ENCODE measurements at regions not wholly inside any gene's neighbourhood (a gene's known extent, or its start where the extent isn't known, plus 50 kb on each side); places are given as distances from the start of the nearest gene placed in this dataset.

DNA sequence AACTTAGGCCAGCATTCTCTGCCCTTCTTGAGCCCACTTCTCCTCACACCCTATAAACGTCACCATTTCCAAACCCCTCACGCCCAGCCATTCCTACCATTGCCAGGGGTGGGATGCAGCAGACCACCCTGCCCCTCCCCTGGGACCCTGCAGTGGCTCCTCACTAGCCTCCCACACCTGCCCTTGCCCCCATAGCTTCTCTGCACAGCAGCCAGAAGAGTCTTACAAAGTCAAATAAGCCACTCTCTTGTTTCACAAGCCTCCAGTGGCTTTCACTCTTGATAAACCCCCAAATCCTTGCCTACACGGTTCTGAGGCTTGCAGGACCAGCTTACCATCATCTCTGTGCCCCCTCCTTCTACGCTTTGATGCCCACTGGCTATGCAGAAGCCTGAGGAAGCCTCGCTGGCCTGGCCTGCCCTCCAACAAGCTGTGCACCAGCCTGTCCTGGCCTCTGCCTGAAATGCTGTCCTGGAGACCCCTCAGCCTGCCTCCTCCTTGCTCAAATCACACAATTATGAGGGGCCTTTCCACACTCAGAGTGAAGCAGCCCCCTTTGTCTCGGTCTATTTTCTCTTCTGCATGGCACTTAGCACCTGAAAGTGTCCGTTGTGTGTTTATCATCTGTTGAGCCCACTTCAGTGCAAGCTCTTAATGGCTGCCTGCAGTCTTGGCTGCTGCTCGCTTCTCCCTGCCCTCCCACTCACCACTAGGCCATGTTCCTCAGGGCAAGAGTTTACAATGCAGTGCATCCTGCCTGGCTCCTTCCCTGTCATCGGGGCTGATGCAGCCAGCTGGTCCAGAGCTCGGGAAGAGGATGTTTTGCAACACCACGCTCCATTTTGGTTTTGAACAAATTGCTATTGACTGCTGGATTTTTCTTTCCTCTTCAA lies 82.6 kb upstream of the RGPD5 start:
- WGBS, 2 donors (ENCODE audit: extremely low coverage in 2 of 2, insufficient read length in 2 of 2, insufficient replicate concordance in 1 of 2), result 100% methylated on average over 2 of the region's 11 CpGs; no CpG with 5 or more reads in 1 of the 2 donors
- no peaks in the 10 kb centered on the region for H3K79me1 ChIP-seq (ENCODE audit: low read depth, low read length)

GRCh38 chr2:109712123-109712449 lies 82.0 kb upstream of the RGPD5 start:
- H3K4me1 ChIP-seq (ENCODE audit: control insufficient read depth in 2 of 2, insufficient read depth in 1 of 2, low read depth in 1 of 2, low read length in 2 of 2), result peaks cover 0 to 5% of the 10 kb centered on the region in 2 donors
- no CpG with 5 or more reads among the region's 2 CpGs for WGBS, 2 donors (ENCODE audit: extremely low coverage in 2 of 2, insufficient read length in 2 of 2, insufficient replicate concordance in 1 of 2)
- H3K9ac ChIP-seq (ENCODE audit: low read depth, low read length, poor library complexity), result no peak overlapping the region
- no peaks in the 10 kb centered on the region for H3K27me3 ChIP-seq (ENCODE audit: control insufficient read depth in 3 of 3, insufficient read depth in 3 of 3, low read depth in 1 of 3, low read length in 3 of 3)
- H3K14ac ChIP-seq (ENCODE audit: low read length), result no peak overlapping the region
- H3K4me3 ChIP-seq (ENCODE audit: low read length in 2 of 2), result no peak overlapping the region
- H3K23ac ChIP-seq (ENCODE audit: low read depth, low read length, poor library complexity), result no peak overlapping the region
- no peak overlapping the region for H3K27ac ChIP-seq (replicated peaks; ENCODE audit: low read length)
- H2BK12ac ChIP-seq (ENCODE audit: low read length), result no peak overlapping the region
- H3K79me1 ChIP-seq (ENCODE audit: low read depth, low read length), result no peaks in the 10 kb centered on the region
- H2AFZ ChIP-seq (ENCODE audit: low read length), result peak overlapping the region; percentile 83
- no peak for DNase-seq (ENCODE audit: low spot score)
- H4K8ac ChIP-seq (ENCODE audit: low read depth, low read length), result no peak overlapping the region
- peak overlapping the region; percentile 13 for H3K18ac ChIP-seq (ENCODE audit: low read length)
- H2AK5ac ChIP-seq (ENCODE audit: low read depth, low read length), result no peak overlapping the region
- H2BK5ac ChIP-seq (ENCODE audit: low read length), result no peak overlapping the region
- no peak overlapping the region for H4K91ac ChIP-seq (ENCODE audit: low read depth, low read length, poor library complexity)
- no peaks in the 10 kb centered on the region for H3K9me3 ChIP-seq (replicated peaks in 1 of 2; ENCODE audit: control insufficient read depth in 2 of 2, insufficient read depth in 1 of 2, low read depth in 1 of 2, low read length in 2 of 2)
- H2BK120ac ChIP-seq (ENCODE audit: low read depth, low read length), result no peak overlapping the region
- no peaks in the 10 kb centered on the region for H3K36me3 ChIP-seq (replicated peaks in 1 of 2; ENCODE audit: control insufficient read depth in 2 of 2, insufficient read depth in 2 of 2, low read length in 2 of 2)
- no peak overlapping the region for H3K4ac ChIP-seq (ENCODE audit: low read length)
- H2BK15ac ChIP-seq (ENCODE audit: low read length), result no peak overlapping the region
- no peak overlapping the region for H3K4me2 ChIP-seq (ENCODE audit: insufficient read depth, low read length, poor library complexity, severe bottlenecking)

More for the DNA sequence above, 82.6 kb upstream of the RGPD5 start:
- H3K23ac ChIP-seq (ENCODE audit: low read depth, low read length, poor library complexity), result peak overlapping the region; percentile 26
- H4K8ac ChIP-seq (ENCODE audit: low read depth, low read length), result no peak overlapping the region
- H2BK5ac ChIP-seq (ENCODE audit: low read length), result no peak overlapping the region
- H2BK15ac ChIP-seq (ENCODE audit: low read length), result no peak overlapping the region
- H3K4me1 ChIP-seq (ENCODE audit: control insufficient read depth in 2 of 2, insufficient read depth in 1 of 2, low read depth in 1 of 2, low read length in 2 of 2), result peaks cover 0 to 5% of the 10 kb centered on the region in 2 donors
- H2AK5ac ChIP-seq (ENCODE audit: low read depth, low read length), result peak overlapping the region; percentile 30
- no peak overlapping the region for H3K9ac ChIP-seq (ENCODE audit: low read depth, low read length, poor library complexity)
- H3K27me3 ChIP-seq (ENCODE audit: control insufficient read depth in 3 of 3, insufficient read depth in 3 of 3, low read depth in 1 of 3, low read length in 3 of 3), result no peaks in the 10 kb centered on the region
- no peak overlapping the region for H3K4me2 ChIP-seq (ENCODE audit: insufficient read depth, low read length, poor library complexity, severe bottlenecking)
- H3K18ac ChIP-seq (ENCODE audit: low read length), result peak overlapping the region; percentile 73
- H3K4ac ChIP-seq (ENCODE audit: low read length), result no peak overlapping the region
- H3K27ac ChIP-seq (replicated peaks; ENCODE audit: low read length), result no peak overlapping the region
- no peak overlapping the region for H2BK120ac ChIP-seq (ENCODE audit: low read depth, low read length)
- H3K14ac ChIP-seq (ENCODE audit: low read length), result no peak overlapping the region
- H2BK12ac ChIP-seq (ENCODE audit: low read length), result no peak overlapping the region
- no peaks in the 10 kb centered on the region for H3K36me3 ChIP-seq (replicated peaks in 1 of 2; ENCODE audit: control insufficient read depth in 2 of 2, insufficient read depth in 2 of 2, low read length in 2 of 2)
- H3K4me3 ChIP-seq (ENCODE audit: low read length in 2 of 2), result no peak overlapping the region
- peak overlapping the region; percentile 83 for H2AFZ ChIP-seq (ENCODE audit: low read length)
- no peaks in the 10 kb centered on the region for H3K9me3 ChIP-seq (replicated peaks in 1 of 2; ENCODE audit: control insufficient read depth in 2 of 2, insufficient read depth in 1 of 2, low read depth in 1 of 2, low read length in 2 of 2)
- no peak for DNase-seq (ENCODE audit: low spot score)
- H4K91ac ChIP-seq (ENCODE audit: low read depth, low read length, poor library complexity), result no peak overlapping the region

- WGBS, 2 donors (ENCODE audit: extremely low coverage in 2 of 2, insufficient read length in 2 of 2, insufficient replicate concordance in 1 of 2), result no CpG with 5 or more reads among the region's 5 CpGs
- Histone ChIP-seq H2BK15ac (ENCODE audit: low read length) (no peak overlapping the region), H3K4me3 (ENCODE audit: low read length in 2 of 2) (no peak overlapping the region), H3K79me1 (ENCODE audit: low read depth, low read length) (no peaks in the 10 kb centered on the region), H3K9ac (ENCODE audit: low read depth, low read length, poor library complexity) (no peak overlapping the region), H2BK5ac (ENCODE audit: low read length) (no peak overlapping the region), H3K4me1 (ENCODE audit: control insufficient read depth in 2 of 2, insufficient read depth in 1 of 2, low read depth in 1 of 2, low read length in 2 of 2) (peaks cover 0 to 5% of the 10 kb centered on the region in 2 donors), H3K36me3 (replicated peaks in 1 of 2; ENCODE audit: control insufficient read depth in 2 of 2, insufficient read depth in 2 of 2, low read length in 2 of 2) (no peaks in the 10 kb centered on the region), H3K4ac (ENCODE audit: low read length) (no peak overlapping the region), H3K14ac (ENCODE audit: low read length) (no peak overlapping the region), H2AK5ac (ENCODE audit: low read depth, low read length) (no peak overlapping the region), H3K4me2 (ENCODE audit: insufficient read depth, low read length, poor library complexity, severe bottlenecking) (no peak overlapping the region), H4K8ac (ENCODE audit: low read depth, low read length) (no peak overlapping the region), H3K18ac (ENCODE audit: low read length) (no peak overlapping the region), H3K27me3 (ENCODE audit: control insufficient read depth in 3 of 3, insufficient read depth in 3 of 3, low read depth in 1 of 3, low read length in 3 of 3) (no peaks in the 10 kb centered on the region), H2AFZ (ENCODE audit: low read length) (no peak overlapping the region), H4K91ac (ENCODE audit: low read depth, low read length, poor library complexity) (no peak overlapping the region), H2BK12ac (ENCODE audit: low read length) (no peak overlapping the region), H3K23ac (ENCODE audit: low read depth, low read length, poor library complexity) (no peak overlapping the region), H2BK120ac (ENCODE audit: low read depth, low read length) (no peak overlapping the region), H3K27ac (replicated peaks; ENCODE audit: low read length) (no peak overlapping the region), H3K9me3 (replicated peaks in 1 of 2; ENCODE audit: control insufficient read depth in 2 of 2, insufficient read depth in 1 of 2, low read depth in 1 of 2, low read length in 2 of 2) (no peaks in the 10 kb centered on the region)
- no peak for DNase-seq (ENCODE audit: low spot score)
These were observed 81.4 kb upstream of the RGPD5 start for GRCh38 chr2:109712746-109713145.

GRCh38 chr2:109715313-109715805 lies 78.7 kb upstream of the RGPD5 start:
- Histone ChIP-seq H3K4me1 (ENCODE audit: control insufficient read depth in 2 of 2, insufficient read depth in 1 of 2, low read depth in 1 of 2, low read length in 2 of 2) (peaks cover 0 to 5% of the 10 kb centered on the region in 2 donors), H3K9ac (ENCODE audit: low read depth, low read length, poor library complexity) (no peak overlapping the region), H3K4me2 (ENCODE audit: insufficient read depth, low read length, poor library complexity, severe bottlenecking) (no peak overlapping the region), H4K8ac (ENCODE audit: low read depth, low read length) (no peak overlapping the region), H2BK15ac (ENCODE audit: low read length) (no peak overlapping the region), H3K27me3 (ENCODE audit: control insufficient read depth in 3 of 3, insufficient read depth in 3 of 3, low read depth in 1 of 3, low read length in 3 of 3) (no peaks in the 10 kb centered on the region), H4K91ac (ENCODE audit: low read depth, low read length, poor library complexity) (no peak overlapping the region), H3K4me3 (ENCODE audit: low read length in 2 of 2) (no peak overlapping the region), H2AK5ac (ENCODE audit: low read depth, low read length) (no peak overlapping the region), H3K18ac (ENCODE audit: low read length) (no peak overlapping the region), H3K36me3 (replicated peaks in 1 of 2; ENCODE audit: control insufficient read depth in 2 of 2, insufficient read depth in 2 of 2, low read length in 2 of 2) (no peaks in the 10 kb centered on the region), H3K9me3 (replicated peaks in 1 of 2; ENCODE audit: control insufficient read depth in 2 of 2, insufficient read depth in 1 of 2, low read depth in 1 of 2, low read length in 2 of 2) (peaks cover 0 to 7% of the 10 kb centered on the region in 2 donors), H2BK120ac (ENCODE audit: low read depth, low read length) (no peak overlapping the region), H3K79me1 (ENCODE audit: low read depth, low read length) (no peaks in the 10 kb centered on the region), H3K27ac (replicated peaks; ENCODE audit: low read length) (no peak overlapping the region), H3K23ac (ENCODE audit: low read depth, low read length, poor library complexity) (no peak overlapping the region), H2AFZ (ENCODE audit: low read length) (no peak overlapping the region), H3K4ac (ENCODE audit: low read length) (no peak overlapping the region), H3K14ac (ENCODE audit: low read length) (no peak overlapping the region), H2BK12ac (ENCODE audit: low read length) (no peak overlapping the region), H2BK5ac (ENCODE audit: low read length) (no peak overlapping the region)
- DNase-seq (ENCODE audit: low spot score), result no peak
- no CpG with 5 or more reads among the region's 1 CpG for WGBS, 2 donors (ENCODE audit: extremely low coverage in 2 of 2, insufficient read length in 2 of 2, insufficient replicate concordance in 1 of 2)
